ENCODE measurements at regions not wholly inside any gene's neighbourhood (a gene's known extent, or its start where the extent isn't known, plus 50 kb on each side); places are given as distances from the start of the nearest gene placed in this dataset.

- WGBS, 5 donors: 60 to 84% (median 77%) methylated on average over 3 of the region's 3 CpGs
- H3K27me3 ChIP-seq (replicated peaks in 1 of 7): no peaks in the 10 kb centered on the region
- no peak overlapping the region for H3K27ac ChIP-seq
- no peaks in the 10 kb centered on the region for H3K36me3 ChIP-seq
- H3K4me1 ChIP-seq: no peaks in the 10 kb centered on the region
- TF ChIP-seq POLR2A (IDR thresholded peaks at IDR 0.05): no peak
- no peak for TF ChIP-seq CTCF (IDR thresholded peaks at IDR 0.05 in 8 of 11, conservative IDR thresholded peaks at IDR 0.05 in 3 of 11)
- TF ChIP-seq POLR2AphosphoS5 (IDR thresholded peaks at IDR 0.05): no peak
- peaks cover 0 to 31% (median 20%) of the 10 kb centered on the region in 8 donors for H3K9me3 ChIP-seq
- intact Hi-C loops (cut with DNase I; ENCODE audit: low total_unique reads): no loop called here
- no peak for DNase-seq
- no peak overlapping the region for H3K4me3 ChIP-seq
Measured at GRCh38 chr15:87394676-87395075, 861.9 kb downstream of the NTRK3 start.

GRCh38 chr15:87387766-87388165 is 868.8 kb downstream of the NTRK3 start:
- intact Hi-C loops (cut with DNase I; ENCODE audit: low total_unique reads): no loop called here

GRCh38 chr15:87374339-87374738 is 882.2 kb downstream of the NTRK3 start:
- Histone ChIP-seq H3K9me3 (peaks cover 0 to 39% (median 25%) of the 10 kb centered on the region in 8 donors), H3K36me3 (no peaks in the 10 kb centered on the region), H3K27me3 (replicated peaks in 1 of 7) (no peaks in the 10 kb centered on the region), H3K27ac (no peak overlapping the region), H3K4me1 (no peaks in the 10 kb centered on the region), H3K4me3 (no peak overlapping the region)
- 47 to 67% (median 56%) methylated on average over 3 of the region's 3 CpGs for WGBS, 5 donors
- no peak for TF ChIP-seq POLR2A (IDR thresholded peaks at IDR 0.05)
- no peak for TF ChIP-seq CTCF (IDR thresholded peaks at IDR 0.05 in 8 of 11, conservative IDR thresholded peaks at IDR 0.05 in 3 of 11)
- no peak for TF ChIP-seq POLR2AphosphoS5 (IDR thresholded peaks at IDR 0.05)
- intact Hi-C loops (cut with DNase I; ENCODE audit: low total_unique reads): no loop called here
- no peak for DNase-seq

More at GRCh38 chr15:87387766-87388165, 868.8 kb downstream of the NTRK3 start:
- no peaks in the 10 kb centered on the region for H3K4me1 ChIP-seq
- H3K27me3 ChIP-seq (replicated peaks in 1 of 7): no peaks in the 10 kb centered on the region
- H3K27ac ChIP-seq: no peak overlapping the region
- H3K36me3 ChIP-seq: no peaks in the 10 kb centered on the region
- H3K9me3 ChIP-seq: peaks cover 0 to 12% (median 5%) of the 10 kb centered on the region in 8 donors
- no peak overlapping the region for H3K4me3 ChIP-seq
- 74 to 84% (median 82%) methylated on average over 2 of the region's 2 CpGs for WGBS, 5 donors
- TF ChIP-seq POLR2AphosphoS5 (IDR thresholded peaks at IDR 0.05) (no peak), CTCF (IDR thresholded peaks at IDR 0.05 in 8 of 11, conservative IDR thresholded peaks at IDR 0.05 in 3 of 11) (no peak), POLR2A (IDR thresholded peaks at IDR 0.05) (no peak)
- no peak for DNase-seq

- no peaks in the 10 kb centered on the region for H3K36me3 ChIP-seq
- intact Hi-C loops (cut with DNase I; ENCODE audit: low total_unique reads): no loop called here
- no peak overlapping the region for H3K4me3 ChIP-seq
- no peaks in the 10 kb centered on the region for H3K4me1 ChIP-seq
- no peak overlapping the region for H3K27ac ChIP-seq
- H3K9me3 ChIP-seq: peaks cover 0 to 30% (median 9%) of the 10 kb centered on the region in 8 donors
- no peaks in the 10 kb centered on the region for H3K27me3 ChIP-seq (replicated peaks in 1 of 7)
- no peak for TF ChIP-seq POLR2A (IDR thresholded peaks at IDR 0.05)
- no peak for TF ChIP-seq CTCF (IDR thresholded peaks at IDR 0.05 in 8 of 11, conservative IDR thresholded peaks at IDR 0.05 in 3 of 11)
- TF ChIP-seq POLR2AphosphoS5 (IDR thresholded peaks at IDR 0.05): no peak
- no peak for DNase-seq
Measured at GRCh38 chr15:87369269-87369668, 887.3 kb downstream of the NTRK3 start.
